GM12878 (cell line): ENCODE measurements at regions not wholly inside any gene's neighbourhood (a gene's known extent, or its start where the extent isn't known, plus 50 kb on each side); places are given as distances from the start of the nearest gene placed in this dataset.

Experiments used
- ATAC-seq: fragments of 200-7000 bp; cut with Tn5 transposase; 3 replicates; pipeline ENCODE4 v1.9.1; 2020; ENCODE audit warnings: mild to moderate bottlenecking, moderate library complexity
- BruUV-seq: library from RNA; stranded (reverse); fragments of 400-500 nt; replicated peaks from 2 replicates; lab custom pipeline; 2021; lab: Mats Ljungman, UMichigan
- CTCF ChIA-PET: fragments of 300-600 bp; sonication (Branson Sonifier 250); formaldehyde crosslinking; extraction: SDS; loops from one replicate; lab custom pipeline; 2021; ENCODE audit warnings: inconsistent platforms; lab: Yijun Ruan, JAX
- POLR2A ChIA-PET: fragments of 350-600 bp; formaldehyde crosslinking; extraction: SDS; loops from one replicate; lab custom pipeline; 2021; ENCODE audit warnings: inconsistent platforms; lab: Charles Lee
- RAD21 ChIA-PET: fragments of 300-600 bp; sonication (Branson Sonifier 250); formaldehyde crosslinking; loops from one replicate; lab custom pipeline; 2023; ENCODE audit warnings: antibody characterized with exemption; ENCODE audit not compliant: unreplicated experiment; lab: Charles Lee
- SMC1A ChIA-PET: fragments of 300-600 bp; sonication (Branson Sonifier 250); formaldehyde crosslinking; loops from one replicate; lab custom pipeline; 2023; ENCODE audit not compliant: unreplicated experiment, uncharacterized antibody; lab: Charles Lee
- DNase-seq: peaks from one replicate; pipeline ENCODE4 v3.0.0-alpha.2; 2011; ENCODE audit warnings: low read depth, low spot score
- FAIRE-seq: peaks from 3 replicates; lab custom pipeline; 2011; peaks lifted over from hg19 to GRCh38; lab: Jason Lieb, UNC
- H2AFZ ChIP-seq: 2 replicates; pipeline ENCODE4 v1.6.0; 2011; ENCODE audit warnings: low read depth, low read length, control low read depth; ENCODE audit not compliant: control insufficient read depth
- H3K27ac ChIP-seq: 2 replicates; pipeline ENCODE4 v1.5.1; 2011; ENCODE audit warnings: control low read depth; ENCODE audit not compliant: control insufficient read depth, insufficient read depth
- H3K27me3 ChIP-seq, 2 experiments: replicated peaks in 1 of 2; 2 replicates each; pipeline versions ENCODE4 v1.6.0 to v1.6.1; 2011; ENCODE audit warnings: low read length in 1 of 2; ENCODE audit not compliant: control insufficient read depth in 2 of 2, insufficient read depth in 2 of 2
- H3K36me3 ChIP-seq, 2 experiments: 2 replicates each; pipeline ENCODE4 v1.5.1; 2011; ENCODE audit warnings: low read length in 1 of 2; ENCODE audit not compliant: control insufficient read depth in 2 of 2, insufficient read depth in 2 of 2
- H3K4me1 ChIP-seq: 2 replicates; pipeline ENCODE4 v1.6.1; 2011; ENCODE audit warnings: mild to moderate bottlenecking, low read length, moderate library complexity, mixed read lengths; ENCODE audit not compliant: control insufficient read depth, insufficient read depth
- H3K4me2 ChIP-seq: 2 replicates; pipeline ENCODE4 v1.6.0; 2011; ENCODE audit warnings: control low read depth; ENCODE audit not compliant: control insufficient read depth, insufficient read depth
- H3K4me3 ChIP-seq: fragments of 200-600 bp; sonication (generic); 2 replicates; pipeline ENCODE4 v1.5.1; 2016
- H3K79me2 ChIP-seq: 2 replicates; pipeline ENCODE4 v1.6.0; 2011; ENCODE audit warnings: low read length; ENCODE audit not compliant: control insufficient read depth, insufficient read depth
- H3K9ac ChIP-seq: 2 replicates; pipeline ENCODE4 v1.8.0; 2011; ENCODE audit warnings: low read length, control low read depth, mixed read lengths; ENCODE audit not compliant: control insufficient read depth, insufficient read depth
- H3K9me3 ChIP-seq: replicated peaks from 3 replicates; pipeline ENCODE4 v1.5.1; 2011; ENCODE audit warnings: mild to moderate bottlenecking, low read length; ENCODE audit not compliant: control insufficient read depth, insufficient read depth
- H4K20me1 ChIP-seq: 2 replicates; pipeline ENCODE4 v1.6.0; 2011; ENCODE audit not compliant: control insufficient read depth, insufficient read depth
- FOXK2 ChIP-seq: fragments of 450-650 bp; IDR thresholded peaks from 2 replicates; pipeline ENCODE4 v1.6.1; 2017; ENCODE audit warnings: mild to moderate bottlenecking, moderate library complexity
- GATAD2B ChIP-seq: fragments of 450-650 bp; conservative IDR thresholded peaks from 2 replicates; pipeline ENCODE4 v1.6.1; 2017; ENCODE audit warnings: low read depth, mild to moderate bottlenecking, moderate library complexity
- HDAC6 ChIP-seq: fragments of 200-600 bp; sonication (generic); IDR thresholded peaks from one replicate; pipeline ENCODE4 v1.8.0; 2017; ENCODE audit warnings: antibody characterized with exemption; ENCODE audit not compliant: unreplicated experiment
- JUNB ChIP-seq: IDR thresholded peaks from 2 replicates; pipeline ENCODE4 v1.6.1; 2016; ENCODE audit warnings: antibody characterized with exemption, mild to moderate bottlenecking
- KDM1A ChIP-seq: fragments of 200-600 bp; sonication (generic); IDR thresholded peaks from 2 replicates; pipeline ENCODE4 v1.6.1; 2016; ENCODE audit warnings: borderline replicate concordance
- LARP7 ChIP-seq: fragments of 450-650 bp; IDR thresholded peaks from 2 replicates; pipeline ENCODE4 v1.6.1; 2017; ENCODE audit warnings: mild to moderate bottlenecking
- MYC ChIP-seq: IDR thresholded peaks from 2 replicates; pipeline ENCODE4 v1.6.1; 2011; ENCODE audit warnings: mild to moderate bottlenecking, low read length, moderate library complexity, inconsistent platforms; ENCODE audit not compliant: insufficient read depth, insufficient replicate concordance, insufficient read length, severe bottlenecking
- NFYB ChIP-seq: IDR thresholded peaks from 2 replicates; pipeline ENCODE4 v1.6.1; 2011; ENCODE audit warnings: low read depth, mild to moderate bottlenecking, low read length, improper control_type of control experiment, moderate library complexity; ENCODE audit not compliant: insufficient read depth
- NR2C2 ChIP-seq: IDR thresholded peaks from 2 replicates; pipeline ENCODE4 v1.6.1; 2011; ENCODE audit warnings: borderline replicate concordance, low read depth; ENCODE audit not compliant: control insufficient read depth, insufficient read length
- POLR2AphosphoS2 ChIP-seq: IDR thresholded peaks from 2 replicates; pipeline ENCODE4 v1.6.1; 2011; ENCODE audit warnings: low read depth, mild to moderate bottlenecking, low read length, improper control_type of control experiment, moderate library complexity
- RAD21 ChIP-seq: IDR thresholded peaks from 2 replicates; pipeline ENCODE4 v1.6.1; 2011; ENCODE audit warnings: mild to moderate bottlenecking, low read depth, low read length, moderate library complexity; ENCODE audit not compliant: insufficient read depth
- RAD51 ChIP-seq: fragments of 450-650 bp; IDR thresholded peaks from 2 replicates; pipeline ENCODE4 v1.6.1; 2016; ENCODE audit warnings: moderate library complexity, mild to moderate bottlenecking, inconsistent platforms
- RELA ChIP-seq: fragments of 450-650 bp; IDR thresholded peaks from 2 replicates; pipeline ENCODE4 v1.8.0; 2014; ENCODE audit warnings: borderline replicate concordance; ENCODE audit not compliant: partially characterized antibody
- YBX1 ChIP-seq: fragments of 450-650 bp; IDR thresholded peaks from 2 replicates; pipeline ENCODE4 v1.6.1; 2016; ENCODE audit warnings: antibody characterized with exemption
- WGBS: methylation state at CpG from one replicate; pipeline ENCODE4 v1.1.6; 2016; ENCODE audit warnings: low lambda C conversion rate; ENCODE audit not compliant: insufficient replicate concordance, insufficient coverage; ENCODE audit errors: missing lambda C conversion rate; 5-methylcytosine and 5-hydroxymethylcytosine counted together
- in situ Hi-C: fragments of 300-500 bp; cut with MboI; formaldehyde crosslinking; loops from 9 replicates; pipeline ENCODE4 v1.14.3; 2018; ENCODE audit warnings: mixed read lengths
- intact Hi-C: fragments of 100-400 bp; cut with micrococcal nuclease; formaldehyde crosslinking; loops from one replicate; pipeline ENCODE4 v1.14.2; 2022; ENCODE audit not compliant: unreplicated experiment
- TF ChIP-seq, protein P1 (sequence below): fragments of 450-650 bp; IDR thresholded peaks from 2 replicates; pipeline ENCODE4 v1.6.1; 2017; ENCODE audit warnings: mild to moderate bottlenecking, low read depth, inconsistent platforms; ENCODE audit not compliant: poor library complexity, severe bottlenecking
- TF ChIP-seq, protein P2 (sequence below): IDR thresholded peaks from 2 replicates; pipeline ENCODE4 v1.6.1; 2012; ENCODE audit warnings: low read depth, low read length, improper control_type of control experiment
- TF ChIP-seq, protein P3 (sequence below): IDR thresholded peaks from 2 replicates; pipeline ENCODE4 v1.6.1; 2011; ENCODE audit warnings: borderline replicate concordance, low read depth, mild to moderate bottlenecking, moderate library complexity, mixed read lengths, low read length; ENCODE audit not compliant: insufficient read depth; ENCODE audit errors: extremely low read length

DNA sequence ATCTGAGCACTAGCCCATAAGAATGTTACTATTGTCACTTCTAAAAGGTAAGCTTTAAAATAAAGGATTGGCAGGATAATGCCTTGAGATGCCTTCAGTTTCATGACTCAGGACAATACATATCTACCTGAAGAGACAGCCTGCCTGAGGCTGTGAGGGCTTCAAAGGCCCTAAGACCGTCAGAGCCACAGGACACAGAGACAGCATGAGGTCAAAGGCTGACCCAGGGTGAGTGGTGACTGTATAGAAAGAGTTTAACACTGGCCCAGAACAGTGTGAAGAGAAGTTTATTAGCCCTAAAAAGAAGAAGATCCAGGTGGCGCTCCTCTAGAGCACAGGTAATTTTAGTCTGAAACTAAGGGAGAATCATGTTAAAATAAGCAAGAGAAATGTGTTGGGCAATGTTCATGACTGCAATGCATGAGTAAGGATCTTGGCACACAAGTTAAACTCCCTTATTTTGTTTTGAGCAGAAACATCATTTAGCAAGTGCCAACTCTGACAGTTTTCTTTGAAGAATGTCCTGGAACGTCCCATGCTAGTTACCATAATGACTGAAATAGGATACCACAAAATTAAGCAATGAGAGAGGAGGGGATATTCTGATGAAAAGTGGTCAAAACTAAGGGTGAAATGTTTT, 78.1 kb upstream of the FAM110C start:
- in situ Hi-C loops, result no loop called here
- 0% methylated on average over 3 of the region's 3 CpGs for WGBS
- TF ChIP-seq RAD51 (no peak), RAD21 (no peak), YBX1 (no peak), NFYB (no peak), RELA (no peak), LARP7 (no peak), NR2C2 (no peak), JUNB (no peak), MYC (no peak), HDAC6 (no peak), GATAD2B (no peak), FOXK2 (no peak), KDM1A (no peak), POLR2AphosphoS2 (no peak)
- TF ChIP-seq, protein P1, sequence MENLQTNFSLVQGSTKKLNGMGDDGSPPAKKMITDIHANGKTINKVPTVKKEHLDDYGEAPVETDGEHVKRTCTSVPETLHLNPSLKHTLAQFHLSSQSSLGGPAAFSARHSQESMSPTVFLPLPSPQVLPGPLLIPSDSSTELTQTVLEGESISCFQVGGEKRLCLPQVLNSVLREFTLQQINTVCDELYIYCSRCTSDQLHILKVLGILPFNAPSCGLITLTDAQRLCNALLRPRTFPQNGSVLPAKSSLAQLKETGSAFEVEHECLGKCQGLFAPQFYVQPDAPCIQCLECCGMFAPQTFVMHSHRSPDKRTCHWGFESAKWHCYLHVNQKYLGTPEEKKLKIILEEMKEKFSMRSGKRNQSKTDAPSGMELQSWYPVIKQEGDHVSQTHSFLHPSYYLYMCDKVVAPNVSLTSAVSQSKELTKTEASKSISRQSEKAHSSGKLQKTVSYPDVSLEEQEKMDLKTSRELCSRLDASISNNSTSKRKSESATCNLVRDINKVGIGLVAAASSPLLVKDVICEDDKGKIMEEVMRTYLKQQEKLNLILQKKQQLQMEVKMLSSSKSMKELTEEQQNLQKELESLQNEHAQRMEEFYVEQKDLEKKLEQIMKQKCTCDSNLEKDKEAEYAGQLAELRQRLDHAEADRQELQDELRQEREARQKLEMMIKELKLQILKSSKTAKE, result no peak
- TF ChIP-seq, protein P2, sequence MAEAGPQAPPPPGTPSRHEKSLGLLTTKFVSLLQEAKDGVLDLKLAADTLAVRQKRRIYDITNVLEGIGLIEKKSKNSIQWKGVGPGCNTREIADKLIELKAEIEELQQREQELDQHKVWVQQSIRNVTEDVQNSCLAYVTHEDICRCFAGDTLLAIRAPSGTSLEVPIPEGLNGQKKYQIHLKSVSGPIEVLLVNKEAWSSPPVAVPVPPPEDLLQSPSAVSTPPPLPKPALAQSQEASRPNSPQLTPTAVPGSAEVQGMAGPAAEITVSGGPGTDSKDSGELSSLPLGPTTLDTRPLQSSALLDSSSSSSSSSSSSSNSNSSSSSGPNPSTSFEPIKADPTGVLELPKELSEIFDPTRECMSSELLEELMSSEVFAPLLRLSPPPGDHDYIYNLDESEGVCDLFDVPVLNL, result no peak
- TF ChIP-seq, protein P3, sequence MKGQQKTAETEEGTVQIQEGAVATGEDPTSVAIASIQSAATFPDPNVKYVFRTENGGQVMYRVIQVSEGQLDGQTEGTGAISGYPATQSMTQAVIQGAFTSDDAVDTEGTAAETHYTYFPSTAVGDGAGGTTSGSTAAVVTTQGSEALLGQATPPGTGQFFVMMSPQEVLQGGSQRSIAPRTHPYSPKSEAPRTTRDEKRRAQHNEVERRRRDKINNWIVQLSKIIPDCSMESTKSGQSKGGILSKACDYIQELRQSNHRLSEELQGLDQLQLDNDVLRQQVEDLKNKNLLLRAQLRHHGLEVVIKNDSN, result no peak

More for the DNA sequence above, 78.1 kb upstream of the FAM110C start:
- H3K27me3 ChIP-seq, result no peaks in the 10 kb centered on the region
- RAD21 ChIA-PET, result no interaction called here
- H3K4me1 ChIP-seq, result no peaks in the 10 kb centered on the region
- POLR2A ChIA-PET, result no interaction called here
- SMC1A ChIA-PET, result interaction anchor here (1.0 kb wide), 1 partner anchor 11 kb away, joined by 3 read pairs; no protein-coding TSS in a partner anchor
- H3K36me3 ChIP-seq, result no peaks in the 10 kb centered on the region
- BruUV-seq, result no TSS peak
- H3K4me3 ChIP-seq, result no peak overlapping the region
- no peak for FAIRE-seq
- intact Hi-C loops, result no loop called here
- no peak for ATAC-seq
- no peak overlapping the region for H3K4me2 ChIP-seq
- no peaks in the 10 kb centered on the region for H3K9me3 ChIP-seq
- no peak overlapping the region for H3K9ac ChIP-seq
- no peaks in the 10 kb centered on the region for H3K79me2 ChIP-seq
- H4K20me1 ChIP-seq, result no peaks in the 10 kb centered on the region
- DNase-seq, result no peak
- H2AFZ ChIP-seq, result no peak overlapping the region
- no peak overlapping the region for H3K27ac ChIP-seq
- CTCF ChIA-PET, result no interaction called here
